Mesothelial cell of epicardium (in vitro differentiated cells): ENCODE measurements at regions not wholly inside any gene's neighbourhood (a gene's known extent, or its start where the extent isn't known, plus 50 kb on each side); places are given as distances from the start of the nearest gene placed in this dataset.
"Not testable (repeated sequence)": the region's sequence is repeated elsewhere in the genome, so short reads cannot be mapped to it uniquely, and the experiment has no call there.

Experiments used
- DNase-seq, 2 experiments: peaks; one replicate each; pipeline ENCODE4 v3.0.0; 2021; ENCODE audit warnings: low spot score in 2 of 2; ENCODE audit not compliant: unreplicated experiment in 2 of 2
- H3K27ac Mint-ChIP-seq: 2 replicates; pipeline ENCODE4 v1.8.0; 2021; ENCODE audit warnings: mixed read lengths
- H3K27me3 Mint-ChIP-seq: 2 replicates; pipeline ENCODE4 v1.8.0; 2021; ENCODE audit warnings: low read depth, mixed read lengths
- H3K36me3 Mint-ChIP-seq: 2 replicates; pipeline ENCODE4 v1.8.0; 2021; ENCODE audit warnings: mixed read lengths
- H3K4me1 Mint-ChIP-seq: 2 replicates; pipeline ENCODE4 v1.8.0; 2021; ENCODE audit warnings: mixed read lengths
- H3K4me3 Mint-ChIP-seq: 2 replicates; pipeline ENCODE4 v1.8.0; 2021; ENCODE audit warnings: mild to moderate bottlenecking, moderate library complexity, mixed read lengths
- H3K9me3 Mint-ChIP-seq: 2 replicates; pipeline ENCODE4 v1.8.0; 2021; ENCODE audit warnings: mixed read lengths
- TF ChIP-seq, protein P1 (sequence below): fragments of 200-600 bp; sonication (generic); IDR thresholded peaks from one replicate; pipeline ENCODE4 v1.5.0; 2021; ENCODE audit warnings: antibody characterized with exemption; ENCODE audit not compliant: unreplicated experiment

DNA sequence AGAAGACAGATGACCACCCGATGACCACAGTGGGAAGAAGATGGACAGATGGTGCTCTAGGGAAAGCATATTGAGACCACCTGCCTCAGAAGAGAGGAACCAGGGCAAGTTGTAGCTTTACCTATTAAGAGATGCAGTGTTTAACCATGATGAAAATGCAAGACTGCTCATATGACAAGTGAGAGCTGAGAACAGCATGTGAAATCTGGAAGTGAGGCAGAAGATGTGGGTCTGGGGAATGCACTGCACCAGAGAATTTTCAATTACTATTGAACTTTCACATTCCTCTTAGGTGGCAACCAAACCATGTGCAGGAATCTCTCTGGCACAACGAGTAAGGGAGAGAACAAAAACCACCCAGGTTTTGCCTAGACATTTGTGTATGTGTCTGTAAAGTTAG lies 184.8 kb upstream of the CRIM1 start:
- TF ChIP-seq, protein P1, sequence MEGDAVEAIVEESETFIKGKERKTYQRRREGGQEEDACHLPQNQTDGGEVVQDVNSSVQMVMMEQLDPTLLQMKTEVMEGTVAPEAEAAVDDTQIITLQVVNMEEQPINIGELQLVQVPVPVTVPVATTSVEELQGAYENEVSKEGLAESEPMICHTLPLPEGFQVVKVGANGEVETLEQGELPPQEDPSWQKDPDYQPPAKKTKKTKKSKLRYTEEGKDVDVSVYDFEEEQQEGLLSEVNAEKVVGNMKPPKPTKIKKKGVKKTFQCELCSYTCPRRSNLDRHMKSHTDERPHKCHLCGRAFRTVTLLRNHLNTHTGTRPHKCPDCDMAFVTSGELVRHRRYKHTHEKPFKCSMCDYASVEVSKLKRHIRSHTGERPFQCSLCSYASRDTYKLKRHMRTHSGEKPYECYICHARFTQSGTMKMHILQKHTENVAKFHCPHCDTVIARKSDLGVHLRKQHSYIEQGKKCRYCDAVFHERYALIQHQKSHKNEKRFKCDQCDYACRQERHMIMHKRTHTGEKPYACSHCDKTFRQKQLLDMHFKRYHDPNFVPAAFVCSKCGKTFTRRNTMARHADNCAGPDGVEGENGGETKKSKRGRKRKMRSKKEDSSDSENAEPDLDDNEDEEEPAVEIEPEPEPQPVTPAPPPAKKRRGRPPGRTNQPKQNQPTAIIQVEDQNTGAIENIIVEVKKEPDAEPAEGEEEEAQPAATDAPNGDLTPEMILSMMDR, result no peak
- no peak for DNase-seq
- no peak overlapping the region for H3K4me3 Mint-ChIP-seq
- no peaks in the 10 kb centered on the region for H3K9me3 Mint-ChIP-seq
- H3K27me3 Mint-ChIP-seq, result peaks cover 2% of the 10 kb centered on the region
- peaks cover 8% of the 10 kb centered on the region for H3K4me1 Mint-ChIP-seq
- no peak overlapping the region for H3K27ac Mint-ChIP-seq
- no peaks in the 10 kb centered on the region for H3K36me3 Mint-ChIP-seq

DNA sequence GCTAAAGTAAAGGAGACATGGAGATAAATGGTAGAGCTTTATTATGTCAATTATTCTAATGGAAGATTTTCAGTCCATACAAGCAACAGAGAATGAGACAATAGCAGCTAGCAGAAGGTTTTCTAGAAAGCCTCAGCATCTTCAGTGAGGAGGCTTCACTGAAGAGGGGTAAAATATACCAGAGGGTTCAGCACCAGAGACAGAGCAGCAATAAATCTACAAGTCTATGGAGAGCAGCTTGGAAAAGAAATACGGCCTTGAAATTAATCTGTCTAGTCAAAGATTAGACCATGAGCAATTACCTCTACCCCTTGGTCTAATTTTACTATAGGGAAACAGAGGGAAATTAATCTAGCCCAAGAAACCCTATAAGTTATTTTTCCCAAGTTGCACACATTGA lies 185.7 kb upstream of the CRIM1 start:
- H3K36me3 Mint-ChIP-seq, result no peaks in the 10 kb centered on the region
- H3K4me3 Mint-ChIP-seq, result no peak overlapping the region
- TF ChIP-seq, protein P1, result no peak
- peaks cover 6% of the 10 kb centered on the region for H3K27me3 Mint-ChIP-seq
- no peak overlapping the region for H3K27ac Mint-ChIP-seq
- no peaks in the 10 kb centered on the region for H3K9me3 Mint-ChIP-seq
- peaks cover 8% of the 10 kb centered on the region for H3K4me1 Mint-ChIP-seq
- no peak for DNase-seq

DNA sequence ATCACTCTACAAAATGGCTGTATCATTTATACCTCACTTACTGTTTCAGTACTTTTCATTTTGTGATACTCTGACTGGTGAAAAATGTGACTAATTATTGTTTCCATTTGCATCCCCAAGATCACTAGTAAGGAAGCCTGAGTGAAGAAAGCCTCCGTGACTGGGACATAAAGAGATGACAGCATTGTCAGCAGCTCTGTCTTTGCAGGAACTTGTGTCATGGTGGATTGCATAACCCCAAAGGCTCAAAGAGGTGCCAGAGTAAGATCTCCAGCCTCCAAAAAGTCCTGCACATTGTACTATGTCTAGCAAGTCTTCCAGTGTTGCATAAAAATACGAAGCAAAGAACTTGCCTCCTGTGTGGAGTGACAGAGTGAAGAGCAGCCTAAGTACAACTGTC lies 187.5 kb upstream of the CRIM1 start:
- H3K9me3 Mint-ChIP-seq, result no peaks in the 10 kb centered on the region
- H3K36me3 Mint-ChIP-seq, result no peaks in the 10 kb centered on the region
- TF ChIP-seq, protein P1, result no peak
- DNase-seq, result no peak
- peaks cover 8% of the 10 kb centered on the region for H3K4me1 Mint-ChIP-seq
- H3K27ac Mint-ChIP-seq, result no peak overlapping the region
- H3K27me3 Mint-ChIP-seq, result peaks cover 6% of the 10 kb centered on the region
- no peak overlapping the region for H3K4me3 Mint-ChIP-seq

- Mint-ChIP-seq H3K27me3 (peaks cover 6% of the 10 kb centered on the region), H3K36me3 (no peaks in the 10 kb centered on the region), H3K4me3 (no peak overlapping the region), H3K9me3 (no peaks in the 10 kb centered on the region), H3K4me1 (no peaks in the 10 kb centered on the region), H3K27ac (no peak overlapping the region)
- TF ChIP-seq, protein P1, result no peak
- DNase-seq, result no peak
Measured at GRCh38 chr2:36165132-36165531, 190.4 kb upstream of the CRIM1 start.

- Mint-ChIP-seq H3K4me3 (no peak overlapping the region), H3K9me3 (no peaks in the 10 kb centered on the region), H3K36me3 (no peaks in the 10 kb centered on the region), H3K27me3 (peaks cover 6% of the 10 kb centered on the region), H3K27ac (no peak overlapping the region), H3K4me1 (no peaks in the 10 kb centered on the region)
- DNase-seq, result no peak
- TF ChIP-seq, protein P1, result no peak
Measured at GRCh38 chr2:36163520-36164254, 191.9 kb upstream of the CRIM1 start.

- DNase-seq, H3K27me3 Mint-ChIP-seq, H3K4me3 Mint-ChIP-seq, H3K36me3 Mint-ChIP-seq, H3K9me3 Mint-ChIP-seq, H3K27ac Mint-ChIP-seq, H3K4me1 Mint-ChIP-seq: not testable (repeated sequence)
Measured at GRCh38 chr2:36157093-36157492, 198.5 kb upstream of the CRIM1 start.
